ENCODE measurements at regions not wholly inside any gene's neighbourhood (a gene's known extent, or its start where the extent isn't known, plus 50 kb on each side); places are given as distances from the start of the nearest gene placed in this dataset.

DNA sequence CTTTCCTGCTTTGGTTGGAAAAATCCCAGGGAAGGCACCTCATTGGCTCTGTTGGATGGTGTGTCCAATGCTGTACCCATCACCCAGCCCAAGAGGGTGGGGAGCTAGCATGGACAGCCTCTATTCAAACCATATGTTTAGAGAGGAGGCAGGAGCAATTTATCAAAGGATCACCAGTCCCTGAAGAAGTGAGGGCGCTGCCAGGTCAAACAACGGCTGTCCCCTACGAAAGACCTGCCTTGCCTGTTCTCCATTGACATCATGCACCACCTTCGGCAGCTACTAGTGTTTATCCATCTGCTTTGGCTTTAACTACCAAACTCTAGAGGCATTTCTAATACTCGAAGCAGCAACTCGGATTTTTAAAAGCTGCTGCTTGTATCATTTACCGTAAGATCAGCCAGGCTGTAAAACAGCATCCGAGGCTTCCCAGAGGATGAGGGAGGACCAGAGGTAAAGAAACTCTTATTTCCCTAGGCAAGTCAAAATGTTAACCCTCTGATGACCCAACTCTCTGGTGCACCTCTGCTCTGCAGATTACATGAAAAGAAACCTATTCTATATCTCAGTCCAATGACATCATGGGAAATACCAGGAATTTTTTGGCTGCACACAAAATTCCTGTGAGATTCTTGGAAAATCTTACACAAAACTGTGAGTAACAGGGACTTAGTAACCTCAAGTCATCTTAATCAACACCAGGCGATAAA lies 720.9 kb upstream of the TBX3 start:
- no peak for TF ChIP-seq EZH2 (IDR thresholded peaks at IDR 0.05; ENCODE audit: borderline replicate concordance)
- no peak for TF ChIP-seq CTCF (IDR thresholded peaks at IDR 0.05; ENCODE audit: poor library complexity)

Data from hepatocyte (in vitro differentiated cells).